HFFc6 (cell line): ENCODE measurements at regions not wholly inside any gene's neighbourhood (a gene's known extent, or its start where the extent isn't known, plus 50 kb on each side); places are given as distances from the start of the nearest gene placed in this dataset.
"Not testable (repeated sequence)": the region's sequence is repeated elsewhere in the genome, so short reads cannot be mapped to it uniquely, and the experiment has no call there.

ENCODE experiments used
- DNase-seq: peaks from one replicate; pipeline ENCODE4 v3.0.0-alpha.2; 2018
- H3K27ac Mint-ChIP-seq: 2 replicates; pipeline ENCODE4 v1.8.0; 2020; ENCODE audit warnings: mild to moderate bottlenecking, mixed read lengths
- H3K27me3 Mint-ChIP-seq: 2 replicates; pipeline ENCODE4 v1.8.0; 2021; ENCODE audit warnings: mild to moderate bottlenecking, moderate library complexity, mixed read lengths; ENCODE audit not compliant: insufficient read depth
- H3K36me3 Mint-ChIP-seq: 2 replicates; pipeline ENCODE4 v1.8.0; 2021; ENCODE audit warnings: low read depth, mixed read lengths
- H3K4me1 Mint-ChIP-seq: 2 replicates; pipeline ENCODE4 v1.8.0; 2020; ENCODE audit warnings: low read depth, mixed read lengths
- H3K4me3 Mint-ChIP-seq: 2 replicates; pipeline ENCODE4 v1.8.0; 2020; ENCODE audit warnings: mild to moderate bottlenecking, moderate library complexity, mixed read lengths
- H3K9me3 Mint-ChIP-seq: 2 replicates; pipeline ENCODE4 v1.8.0; 2020; ENCODE audit warnings: mild to moderate bottlenecking, mixed read lengths
- CTCF ChIP-seq: fragments of 200-600 bp; sonication (generic); IDR thresholded peaks from 2 replicates; pipeline ENCODE4 v1.5.0; 2021; ENCODE audit warnings: antibody characterized with exemption, mild to moderate bottlenecking

GRCh38 chr1:116842654-116843053, 67.1 kb upstream of the PTGFRN start:
- peaks cover 10% of the 10 kb centered on the region for H3K27me3 Mint-ChIP-seq
- H3K9me3 Mint-ChIP-seq, result peaks cover 8% of the 10 kb centered on the region; the same call in 1 of the 2 replicates
- H3K27ac Mint-ChIP-seq, result no peak overlapping the region
- peak; percentile 23; the same call in 1 of the 2 replicates for TF ChIP-seq CTCF
- H3K4me3 Mint-ChIP-seq, result no peak overlapping the region
- no peak for DNase-seq
- peaks cover 7% of the 10 kb centered on the region for H3K4me1 Mint-ChIP-seq
- H3K36me3 Mint-ChIP-seq, result no peaks in the 10 kb centered on the region

DNA sequence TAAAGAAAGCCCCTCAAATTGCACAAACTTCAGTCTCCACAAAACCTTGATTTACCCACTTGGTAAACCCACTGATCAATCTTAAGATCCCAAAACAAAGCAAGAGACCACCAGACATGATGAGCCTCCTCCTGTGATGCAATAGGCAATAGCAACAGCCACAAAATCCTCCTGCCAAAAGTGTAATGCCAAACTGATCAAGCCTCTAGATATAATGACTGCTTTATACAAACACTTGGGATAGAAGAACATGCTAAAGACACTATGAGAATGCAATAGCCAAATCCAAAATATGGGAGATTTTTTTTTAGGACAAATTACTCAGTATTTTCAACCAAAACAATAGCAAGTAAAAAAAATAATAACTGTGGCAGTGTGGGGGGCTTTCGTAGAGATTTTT, 64.9 kb upstream of the PTGFRN start:
- H3K4me1 Mint-ChIP-seq, result peaks cover 28% of the 10 kb centered on the region
- DNase-seq, result no peak

DNA sequence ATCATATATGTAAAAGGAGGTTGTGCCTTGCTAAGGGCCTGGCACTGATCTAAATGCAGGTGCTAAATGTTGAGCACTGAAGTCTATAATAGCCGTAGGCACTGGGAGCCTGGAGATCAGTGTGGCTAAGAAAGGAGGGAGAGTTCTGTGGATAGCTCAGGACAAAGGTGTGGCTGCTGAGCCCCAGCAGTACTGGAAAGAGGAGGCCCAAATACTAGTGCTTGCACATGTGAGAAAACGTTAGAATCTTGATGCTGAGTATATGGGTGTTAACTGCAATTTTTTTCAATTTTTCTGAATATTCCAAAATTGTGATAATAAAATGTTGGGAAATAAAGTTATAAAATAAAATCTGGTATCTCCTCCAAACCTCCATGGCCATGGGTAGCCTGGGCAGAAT, 62.5 kb upstream of the PTGFRN start:
- Mint-ChIP-seq H3K4me3 (peak overlapping the region; percentile 70; the same call in 1 of the 2 replicates), H3K27me3 (no peaks in the 10 kb centered on the region), H3K9me3 (peaks cover 8% of the 10 kb centered on the region; the same call in 1 of the 2 replicates), H3K4me1 (peaks cover 42% of the 10 kb centered on the region), H3K36me3 (0 out of 2 replicates have a peak, but pooled peaks cover 4% of the 10 kb centered on the region), H3K27ac (peak overlapping the region; percentile 56)
- TF ChIP-seq CTCF, result no peak
- DNase-seq, result no peak

More for the DNA sequence above, 64.9 kb upstream of the PTGFRN start:
- peaks cover 8% of the 10 kb centered on the region; the same call in 1 of the 2 replicates for H3K9me3 Mint-ChIP-seq
- no peaks in the 10 kb centered on the region for H3K27me3 Mint-ChIP-seq
- no peak overlapping the region for H3K27ac Mint-ChIP-seq
- no peak for TF ChIP-seq CTCF
- no peak overlapping the region for H3K4me3 Mint-ChIP-seq
- no peaks in the 10 kb centered on the region for H3K36me3 Mint-ChIP-seq

- Mint-ChIP-seq H3K4me1 (peaks cover 48% of the 10 kb centered on the region), H3K27ac (peak overlapping the region; percentile 56), H3K9me3 (peaks cover 8% of the 10 kb centered on the region; the same call in 1 of the 2 replicates), H3K27me3 (0 out of 2 replicates have a peak, but pooled peaks cover 3% of the 10 kb centered on the region), H3K36me3 (0 out of 2 replicates have a peak, but pooled peaks cover 4% of the 10 kb centered on the region), H3K4me3 (peak overlapping the region; percentile 70)
- no peak for TF ChIP-seq CTCF
- peak; percentile 56 for DNase-seq
These were observed 61.8 kb upstream of the PTGFRN start for GRCh38 chr1:116847688-116848531.

DNA sequence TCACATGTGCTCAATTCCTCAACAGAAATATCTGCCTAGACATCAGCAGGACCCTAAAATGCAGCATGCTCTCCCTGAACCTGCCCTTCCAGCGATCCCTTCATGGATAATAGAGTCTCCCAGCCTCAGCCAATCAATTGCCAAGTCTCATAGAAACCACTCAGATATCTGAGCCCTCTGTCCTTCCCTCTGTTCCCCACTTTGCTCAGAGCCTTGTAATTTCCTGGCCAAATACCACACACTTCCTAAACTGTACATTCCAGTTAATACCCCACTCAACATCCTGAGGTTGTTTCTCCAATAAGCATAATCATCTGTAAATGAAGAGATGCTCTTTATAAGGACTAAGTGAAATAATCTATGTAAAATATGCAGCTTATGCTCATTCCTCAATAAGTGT, 59.3 kb upstream of the PTGFRN start:
- 0 out of 2 replicates have a peak, but pooled peaks cover 3% of the 10 kb centered on the region for H3K27me3 Mint-ChIP-seq
- no peaks in the 10 kb centered on the region for H3K9me3 Mint-ChIP-seq
- H3K4me1 Mint-ChIP-seq, result peaks cover 74% of the 10 kb centered on the region
- DNase-seq, result no peak
- 0 out of 2 replicates have a peak, but pooled peaks cover 4% of the 10 kb centered on the region for H3K36me3 Mint-ChIP-seq
- H3K27ac Mint-ChIP-seq, result peak overlapping the region; percentile 10; the same call in 1 of the 2 replicates
- TF ChIP-seq CTCF, result no peak
- no peak overlapping the region for H3K4me3 Mint-ChIP-seq

DNA sequence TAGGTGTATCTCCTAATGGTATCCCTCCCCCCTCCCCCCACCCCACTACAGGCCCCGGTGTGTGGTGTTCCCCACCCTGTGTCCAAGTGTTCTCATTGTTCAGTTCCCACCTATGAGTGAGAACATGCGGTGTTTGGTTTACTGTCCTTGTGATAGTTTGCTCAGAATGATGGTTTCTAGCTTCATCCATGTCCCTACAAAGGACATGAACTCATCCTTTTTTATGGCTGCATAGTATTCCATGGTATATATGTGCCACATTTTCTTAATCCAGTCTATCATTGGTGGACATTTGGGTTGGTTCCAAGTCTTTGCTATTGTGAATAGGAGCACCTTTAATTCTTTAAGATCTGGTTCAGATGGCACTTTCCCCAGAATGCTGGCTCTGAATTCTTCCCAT, 58.5 kb upstream of the PTGFRN start:
- not testable (repeated sequence) for H3K27ac Mint-ChIP-seq, H3K27me3 Mint-ChIP-seq, DNase-seq, H3K9me3 Mint-ChIP-seq, H3K4me3 Mint-ChIP-seq, H3K36me3 Mint-ChIP-seq
- peaks cover 81% of the 10 kb centered on the region for H3K4me1 Mint-ChIP-seq
